ENCODE measurements at regions not wholly inside any gene's neighbourhood (a gene's known extent, or its start where the extent isn't known, plus 50 kb on each side); places are given as distances from the start of the nearest gene placed in this dataset.

DNA sequence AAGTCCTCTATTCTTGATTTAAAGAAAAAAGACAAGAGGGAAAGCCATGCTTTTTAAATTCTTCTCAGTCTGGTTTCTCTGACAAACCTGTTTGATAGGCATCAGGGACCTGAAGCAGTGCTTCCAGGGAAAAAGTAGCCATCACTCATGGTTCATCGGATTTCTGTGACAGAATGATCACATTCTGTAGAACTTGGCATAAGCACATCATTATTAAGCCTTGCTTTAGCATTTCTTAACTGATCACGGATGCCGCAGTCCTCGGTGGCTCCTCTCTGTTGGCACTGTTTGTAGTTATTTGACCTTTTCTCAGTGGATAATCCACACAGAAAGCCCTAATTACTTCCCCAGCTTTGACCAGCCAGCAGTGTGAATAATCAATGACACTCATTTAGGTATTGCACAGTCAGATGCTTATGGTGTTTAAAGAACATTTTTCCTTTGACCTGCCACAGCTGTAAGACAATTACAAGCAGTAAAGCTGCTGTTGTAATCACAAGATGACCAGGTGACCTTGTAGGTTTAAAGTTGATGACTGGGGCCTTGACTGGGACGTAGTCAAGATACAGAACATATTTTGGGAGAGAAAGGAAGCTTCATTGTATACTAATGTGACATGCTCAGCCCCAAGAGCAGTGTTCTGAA lies 64.4 kb upstream of the SKAP2 start:
- Histone ChIP-seq H3K9me3 (no peaks in the 10 kb centered on the region), H3K27me3 (no peaks in the 10 kb centered on the region), H3K4me3 (no peak overlapping the region), H3K36me3 (no peaks in the 10 kb centered on the region)
- no peak for DNase-seq

DNA sequence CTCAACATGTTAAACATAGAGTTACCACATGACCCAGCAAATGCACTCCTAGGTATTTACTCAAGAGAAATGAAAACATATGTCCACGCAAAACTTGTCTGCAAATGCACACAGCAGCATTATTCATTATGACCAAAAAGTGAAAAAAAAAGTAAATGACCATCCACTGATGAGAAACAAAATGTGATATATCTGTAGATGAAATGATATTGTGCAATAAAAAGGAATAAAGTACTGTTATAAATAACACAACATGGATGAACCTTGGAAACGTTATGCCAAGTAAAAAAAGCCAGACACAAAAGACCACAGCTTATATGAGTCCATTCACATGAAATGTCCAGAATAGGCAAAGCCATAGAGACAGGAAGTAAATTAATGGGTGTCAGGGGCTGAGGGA lies 61.4 kb upstream of the SKAP2 start:
- DNase-seq: no peak

DNA sequence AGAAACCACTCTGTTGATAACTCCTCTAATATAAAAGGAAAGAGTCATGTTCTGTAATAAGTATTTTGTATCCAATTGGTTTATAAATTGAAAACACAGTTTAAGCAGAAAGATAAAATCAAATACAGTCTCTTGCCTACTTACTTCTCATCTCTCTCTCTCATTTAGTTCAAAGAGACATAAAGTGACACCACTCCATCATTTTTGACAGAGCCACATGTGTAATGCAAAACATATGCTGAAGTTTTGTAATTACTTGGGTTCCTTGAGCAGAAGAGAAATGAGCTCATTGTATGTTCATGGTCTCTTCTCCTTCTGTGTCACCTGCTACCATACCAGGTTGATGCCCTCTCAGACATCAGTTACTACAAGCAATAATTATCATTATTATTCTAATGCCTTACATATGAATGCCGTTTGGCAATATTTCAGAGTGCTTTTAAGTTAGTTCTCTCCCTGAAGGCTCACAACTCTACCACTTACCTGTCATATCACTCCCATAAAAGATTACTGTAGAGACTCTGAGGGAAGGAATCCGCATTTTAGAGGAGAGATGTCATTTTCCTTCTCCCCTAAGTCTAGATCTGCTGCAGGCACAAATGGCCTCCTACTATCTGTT lies 59.9 kb upstream of the SKAP2 start:
- H3K27me3 ChIP-seq: no peaks in the 10 kb centered on the region
- no peaks in the 10 kb centered on the region for H3K9me3 ChIP-seq
- no peak overlapping the region for H3K4me3 ChIP-seq
- no peaks in the 10 kb centered on the region for H3K36me3 ChIP-seq
- DNase-seq: no peak

More for the DNA sequence above, 61.4 kb upstream of the SKAP2 start:
- Histone ChIP-seq H3K4me3 (no peak overlapping the region), H3K9me3 (no peaks in the 10 kb centered on the region), H3K36me3 (no peaks in the 10 kb centered on the region), H3K27me3 (no peaks in the 10 kb centered on the region)

DNA sequence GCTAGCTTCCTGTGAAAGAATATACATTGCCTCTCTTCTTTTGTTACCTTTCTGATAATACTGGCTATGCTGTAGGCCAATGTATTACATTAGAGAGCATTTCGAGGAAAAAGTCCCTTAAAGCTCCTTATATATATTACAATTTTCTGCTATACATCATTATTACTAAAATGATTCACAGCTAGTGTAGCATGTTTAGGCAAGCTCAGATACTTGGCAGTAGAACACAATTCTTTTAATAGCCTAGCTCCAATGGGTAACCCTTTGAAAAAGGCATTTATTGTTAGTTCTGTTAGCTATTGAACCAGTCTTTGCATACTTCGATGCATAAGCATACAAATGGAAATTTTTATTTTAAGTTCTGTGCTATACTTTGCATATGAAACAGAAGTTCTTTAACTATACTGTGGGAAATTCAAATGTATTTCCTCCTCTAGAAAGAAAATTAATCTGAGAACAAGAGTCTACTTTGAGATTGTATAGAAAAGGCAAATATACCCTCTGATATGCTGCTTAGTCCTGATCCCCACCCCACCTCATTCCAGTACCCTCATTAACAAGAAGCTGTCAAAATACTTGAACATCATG lies 55.6 kb upstream of the SKAP2 start:
- Histone ChIP-seq H3K27me3 (no peaks in the 10 kb centered on the region), H3K9me3 (no peaks in the 10 kb centered on the region), H3K4me3 (no peak overlapping the region), H3K36me3 (no peaks in the 10 kb centered on the region)
- DNase-seq: no peak

DNA sequence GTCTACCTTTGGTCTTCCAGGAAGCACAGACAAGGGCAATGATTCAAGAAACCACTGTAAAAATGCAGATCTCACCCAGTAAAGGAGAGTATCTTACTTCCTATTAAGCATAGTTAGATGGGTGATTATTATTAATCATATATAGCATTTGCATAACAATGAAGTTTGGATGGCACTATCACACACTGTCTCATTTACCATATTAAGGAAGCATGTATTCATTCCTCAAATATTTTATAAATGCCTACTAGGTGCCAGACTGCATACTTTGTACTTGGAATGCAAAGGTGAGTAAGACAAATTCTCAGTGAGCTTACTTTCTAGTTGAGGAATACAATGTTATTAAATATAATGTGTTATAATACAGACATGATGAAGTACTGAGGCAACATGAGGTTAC lies 53.9 kb upstream of the SKAP2 start:
- DNase-seq: no peak
- Histone ChIP-seq H3K27me3 (no peaks in the 10 kb centered on the region), H3K36me3 (no peaks in the 10 kb centered on the region), H3K4me3 (no peak overlapping the region), H3K9me3 (no peaks in the 10 kb centered on the region)

DNA sequence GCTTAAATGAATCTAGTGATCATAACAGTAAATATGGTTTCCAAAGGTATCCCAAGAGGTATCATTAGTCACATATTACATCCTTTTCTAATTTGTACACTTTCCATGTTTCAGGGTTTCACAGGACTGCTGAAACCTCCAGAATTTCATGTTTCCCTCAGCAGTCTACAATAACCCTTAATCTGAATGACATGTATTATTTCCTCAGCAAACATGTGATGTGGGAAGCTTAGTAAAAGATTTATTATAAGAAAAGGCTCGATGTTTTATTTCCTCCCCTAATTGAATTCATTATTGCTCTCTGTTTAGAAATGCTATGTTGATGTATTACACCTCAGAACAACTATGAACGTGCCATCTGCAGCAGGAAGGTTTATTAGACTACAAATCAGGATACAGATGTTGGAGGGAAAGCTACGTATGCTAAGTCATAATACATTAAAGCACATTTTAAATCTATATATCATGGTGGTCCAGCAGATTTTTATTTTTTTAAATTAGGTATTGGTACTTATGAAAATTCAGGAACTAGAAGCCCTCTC lies 52.5 kb upstream of the SKAP2 start:
- Histone ChIP-seq H3K27me3 (no peaks in the 10 kb centered on the region), H3K4me3 (no peak overlapping the region), H3K36me3 (no peaks in the 10 kb centered on the region), H3K9me3 (no peaks in the 10 kb centered on the region)
- no peak for DNase-seq

DNA sequence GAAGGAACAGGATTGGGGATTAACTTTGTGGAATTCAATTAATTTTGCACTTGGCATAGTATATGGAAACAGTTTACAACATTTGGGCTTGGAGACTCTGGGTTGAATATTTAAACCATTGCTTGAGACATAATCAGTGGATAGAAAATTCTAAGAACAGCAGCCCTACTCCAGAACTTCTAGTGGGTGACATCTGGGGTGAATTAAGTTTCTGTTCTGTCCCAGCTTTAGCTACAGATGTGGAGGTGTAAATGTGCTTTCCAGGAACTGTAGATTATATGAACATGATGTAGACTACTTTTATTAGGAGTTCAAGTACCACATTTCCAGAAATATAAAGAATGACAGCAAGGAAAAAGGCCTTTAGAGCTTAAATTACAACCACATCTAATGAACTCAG lies 51.9 kb upstream of the SKAP2 start:
- no peaks in the 10 kb centered on the region for H3K36me3 ChIP-seq
- H3K9me3 ChIP-seq: no peaks in the 10 kb centered on the region
- no peak for DNase-seq
- H3K27me3 ChIP-seq: no peaks in the 10 kb centered on the region
- H3K4me3 ChIP-seq: no peak overlapping the region
